IPS-11a (cell line): ENCODE measurements at regions not wholly inside any gene's neighbourhood (a gene's known extent, or its start where the extent isn't known, plus 50 kb on each side); places are given as distances from the start of the nearest gene placed in this dataset.

Experiments used
- H3K4me3 ChIP-seq: one replicate; pipeline ENCODE4 v1.5.1; 2013; ENCODE audit warnings: low read depth, low read length, control low read depth

DNA sequence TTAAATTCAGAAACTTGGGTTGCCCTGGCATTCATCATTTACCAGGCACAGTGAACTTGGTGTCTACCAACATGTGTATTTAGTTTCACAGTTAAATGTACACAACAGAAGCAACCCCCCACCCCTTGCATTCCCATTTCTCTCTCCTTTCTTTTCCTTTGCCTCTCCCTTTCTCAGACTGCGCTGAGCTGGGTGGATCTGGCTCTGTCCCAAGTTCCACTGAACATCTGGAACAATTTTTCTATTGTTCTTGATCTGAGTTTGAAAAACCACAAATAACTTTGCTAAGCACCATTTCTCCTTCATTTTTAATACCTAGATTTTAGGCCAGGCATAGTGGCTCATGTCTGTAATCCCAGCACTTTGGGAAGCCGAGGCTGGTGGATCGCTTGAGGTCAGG lies 242.2 kb downstream of the ABHD5 start:
- no peak overlapping the region for H3K4me3 ChIP-seq

DNA sequence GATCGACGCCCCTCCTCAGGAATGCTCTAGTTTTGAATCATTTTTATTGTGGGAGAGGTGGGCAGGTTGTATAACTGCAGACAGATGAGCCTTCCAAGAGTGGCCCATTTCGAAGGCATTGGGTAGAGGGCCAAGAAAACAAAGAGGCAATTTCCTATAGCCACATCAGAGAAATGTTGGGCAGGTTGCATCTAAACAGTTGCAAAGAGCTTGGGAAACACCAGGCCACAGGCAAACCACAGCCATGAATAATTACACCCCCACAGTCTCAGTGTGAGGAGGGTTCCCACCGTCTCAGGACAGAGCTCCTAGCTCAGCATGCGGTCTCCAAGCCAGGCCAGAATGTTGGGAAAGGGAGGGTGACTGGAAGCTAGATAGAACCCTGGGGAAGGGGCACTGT lies 257.3 kb downstream of the ABHD5 start:
- no peak overlapping the region for H3K4me3 ChIP-seq

DNA sequence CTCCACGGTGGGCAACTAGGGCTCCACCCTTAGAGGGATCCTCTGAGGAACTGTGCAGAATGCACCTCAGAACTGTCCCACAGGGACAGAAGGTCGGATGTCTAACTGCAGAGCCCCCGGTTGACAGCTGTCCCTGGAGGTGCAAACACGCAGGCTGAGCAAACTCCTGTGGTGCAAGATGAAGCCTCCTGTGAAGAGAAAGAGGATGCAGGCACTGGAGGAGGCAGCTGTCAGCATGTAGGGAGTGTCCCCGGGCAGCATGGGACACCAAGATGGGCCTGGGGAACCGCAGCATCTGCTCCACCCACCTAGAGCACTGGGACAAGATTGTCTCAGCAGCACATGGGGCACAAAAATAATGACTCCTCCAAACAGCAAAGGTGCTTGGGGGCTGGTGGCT lies 258.9 kb downstream of the ABHD5 start:
- H3K4me3 ChIP-seq: no peak overlapping the region

DNA sequence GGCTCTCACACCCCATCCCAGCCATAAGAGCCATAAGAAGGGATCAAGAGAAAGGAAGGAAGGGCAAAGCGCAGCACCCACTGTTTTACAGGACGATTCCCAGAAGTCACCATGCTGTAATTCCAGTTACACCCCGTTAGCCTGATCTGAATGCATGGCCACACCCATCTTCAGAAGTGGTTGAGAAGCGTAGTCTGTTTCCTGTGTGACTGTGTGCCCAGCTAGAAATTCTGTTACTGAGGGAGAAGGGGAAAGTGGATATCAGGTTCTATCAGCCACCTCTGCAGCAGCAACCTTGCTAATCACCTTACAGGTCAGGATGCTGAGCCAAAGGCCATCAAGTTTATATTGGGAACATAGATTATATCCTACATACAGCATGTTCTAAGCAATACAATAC lies 260.0 kb downstream of the ABHD5 start:
- no peak overlapping the region for H3K4me3 ChIP-seq

DNA sequence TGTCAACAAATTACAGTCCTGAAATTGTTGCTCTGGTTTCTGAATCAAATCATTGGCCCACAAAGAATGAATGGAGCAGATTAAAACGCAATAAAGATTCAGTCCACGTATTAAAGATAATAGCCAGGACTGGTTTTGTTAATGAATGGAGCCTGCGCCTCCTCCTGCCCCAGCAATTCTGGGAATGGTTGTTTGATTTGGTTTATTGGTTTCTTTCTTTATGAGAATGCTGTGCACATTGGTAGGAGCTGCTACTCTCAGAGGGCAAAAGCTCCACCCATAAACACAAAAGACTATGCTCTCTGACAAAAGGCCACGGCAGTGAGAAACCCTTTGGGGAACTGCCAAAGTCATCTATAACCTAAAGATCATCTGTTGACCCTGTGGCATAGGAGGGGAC lies 261.1 kb downstream of the ABHD5 start:
- H3K4me3 ChIP-seq: no peak overlapping the region

DNA sequence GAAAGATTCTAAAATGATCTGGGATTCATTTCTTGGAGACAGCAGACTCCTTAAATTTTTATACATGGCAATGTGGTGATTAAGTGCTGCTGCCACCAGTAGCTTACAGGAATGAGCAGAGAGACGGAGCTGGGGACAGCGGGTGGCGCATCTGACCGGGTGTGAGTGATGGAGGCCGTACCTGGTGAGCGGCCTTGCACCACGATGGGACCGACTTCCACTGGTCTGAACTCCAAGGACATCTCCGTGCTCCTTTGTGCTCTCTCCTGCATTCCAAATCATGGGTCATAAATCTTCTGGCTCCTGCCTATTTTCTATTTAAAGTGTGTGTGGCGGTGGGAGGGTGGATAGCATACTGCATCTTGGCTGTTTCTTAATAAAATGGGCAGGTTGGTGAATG lies 262.6 kb downstream of the ABHD5 start:
- H3K4me3 ChIP-seq: no peak overlapping the region

DNA sequence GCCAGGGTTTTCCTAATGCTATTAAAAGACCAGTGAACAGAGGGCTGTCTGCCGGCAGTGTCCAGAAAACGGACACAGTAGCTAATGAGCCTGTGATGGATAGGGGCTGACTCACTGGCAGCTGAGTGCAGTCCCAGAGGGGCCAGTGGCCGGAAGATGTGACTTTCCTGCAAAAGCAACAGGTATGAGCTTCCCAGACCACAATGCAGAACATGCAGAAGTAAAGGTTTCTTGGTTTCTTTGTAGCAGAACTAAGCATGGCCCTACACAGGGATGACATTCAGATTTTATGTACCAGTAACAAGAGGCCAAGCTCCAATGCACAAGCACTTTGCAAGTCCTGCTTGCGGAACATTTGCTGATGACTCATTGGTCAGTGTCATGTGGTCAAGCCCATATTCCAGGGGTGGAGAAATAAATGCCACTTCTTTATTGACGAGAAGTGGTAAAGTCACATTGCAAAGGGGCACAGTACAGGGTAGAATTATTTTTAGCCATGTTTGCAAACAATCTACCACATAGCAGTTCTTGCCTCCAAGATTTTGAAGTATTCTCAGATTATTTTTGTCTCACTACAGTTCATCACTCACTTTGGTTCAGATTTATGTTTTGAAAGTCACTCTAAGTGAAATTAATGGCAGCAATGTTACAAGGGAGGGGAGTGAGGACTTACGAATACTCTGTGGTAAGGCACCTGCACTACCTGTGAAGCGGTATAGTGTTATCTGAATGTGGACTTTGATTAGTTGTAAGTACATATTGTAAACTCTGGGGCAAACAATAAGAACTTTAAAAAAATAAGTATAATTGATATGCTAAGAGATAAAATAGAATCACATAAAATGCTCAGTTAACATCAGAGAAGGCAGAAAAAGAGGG lies 263.3 kb downstream of the ABHD5 start:
- H3K4me3 ChIP-seq: no peak overlapping the region

DNA sequence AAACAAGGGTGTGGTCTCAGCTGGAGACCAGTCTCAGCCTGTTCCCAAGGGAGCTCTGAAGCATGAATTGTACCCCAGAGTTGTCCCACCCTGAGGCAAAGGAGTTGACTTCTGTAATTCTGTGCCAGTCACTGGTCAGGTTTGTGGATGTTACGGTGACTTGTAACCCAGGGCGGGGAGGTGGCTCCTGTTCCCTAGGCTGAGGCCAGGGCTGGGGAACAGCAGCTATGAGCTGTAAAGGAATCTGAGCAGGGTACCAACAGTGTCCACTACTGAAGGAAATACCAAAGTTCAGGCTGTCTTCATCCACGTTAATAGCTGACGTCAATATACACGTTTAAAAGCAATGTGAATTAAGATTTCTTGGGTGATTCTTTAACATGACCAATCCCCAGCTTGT lies 266.2 kb downstream of the ABHD5 start:
- H3K4me3 ChIP-seq: no peak overlapping the region

DNA sequence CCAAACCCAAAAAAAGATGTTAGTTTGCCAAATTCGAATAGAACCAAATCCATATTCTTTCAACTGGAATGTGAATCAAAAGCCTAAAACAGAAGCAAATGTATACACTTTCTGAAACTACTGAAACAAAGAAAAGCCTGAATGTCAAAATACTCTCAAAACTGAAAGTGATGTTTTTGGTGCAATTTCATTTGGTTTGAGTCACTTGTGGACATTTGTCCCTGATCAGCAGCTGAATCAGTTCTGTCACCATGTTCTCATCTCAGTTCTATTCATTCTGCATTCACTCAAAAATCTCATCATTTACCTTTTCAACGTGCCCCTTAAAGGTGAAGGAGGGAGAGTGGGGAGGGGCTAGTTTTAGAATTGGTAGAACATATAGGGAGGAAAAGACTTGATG lies 266.8 kb downstream of the ABHD5 start:
- H3K4me3 ChIP-seq: no peak overlapping the region

DNA sequence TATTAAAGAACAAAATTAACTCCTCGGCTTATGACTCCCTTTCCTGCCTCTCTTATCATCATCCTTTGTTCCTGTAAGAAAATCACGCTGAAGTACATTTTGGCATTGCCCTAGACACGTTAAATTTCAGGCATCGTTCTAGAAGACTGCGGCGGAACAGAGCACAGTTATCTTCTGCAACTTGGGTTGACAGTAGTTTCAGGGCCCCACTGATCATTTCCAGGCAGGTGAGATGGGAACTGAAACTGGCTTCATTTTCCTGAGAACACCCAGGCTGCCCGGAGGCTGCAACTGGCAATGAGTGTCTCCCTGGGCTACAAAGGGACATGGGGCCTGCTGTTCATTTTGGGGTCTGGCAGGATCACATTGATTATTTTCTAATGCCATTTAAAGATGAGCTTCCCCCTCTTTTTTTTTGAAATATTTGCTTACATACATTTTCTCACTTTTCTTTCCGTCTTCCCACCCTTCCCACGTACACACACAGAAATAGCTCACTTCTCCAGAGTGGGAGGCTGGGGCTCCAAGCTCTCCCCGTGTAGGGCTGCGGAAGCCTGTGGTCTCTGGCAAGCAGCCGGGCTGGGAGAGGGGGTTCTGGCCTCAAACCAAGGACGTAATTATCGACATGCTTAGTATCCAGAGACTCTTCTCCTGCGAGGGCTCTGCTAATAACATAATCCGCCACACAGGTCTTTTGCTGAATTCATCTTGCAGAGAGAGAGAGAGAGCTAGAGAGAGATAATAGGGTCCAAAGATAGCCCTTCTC lies 267.4 kb downstream of the ABHD5 start:
- H3K4me3 ChIP-seq: no peak overlapping the region

DNA sequence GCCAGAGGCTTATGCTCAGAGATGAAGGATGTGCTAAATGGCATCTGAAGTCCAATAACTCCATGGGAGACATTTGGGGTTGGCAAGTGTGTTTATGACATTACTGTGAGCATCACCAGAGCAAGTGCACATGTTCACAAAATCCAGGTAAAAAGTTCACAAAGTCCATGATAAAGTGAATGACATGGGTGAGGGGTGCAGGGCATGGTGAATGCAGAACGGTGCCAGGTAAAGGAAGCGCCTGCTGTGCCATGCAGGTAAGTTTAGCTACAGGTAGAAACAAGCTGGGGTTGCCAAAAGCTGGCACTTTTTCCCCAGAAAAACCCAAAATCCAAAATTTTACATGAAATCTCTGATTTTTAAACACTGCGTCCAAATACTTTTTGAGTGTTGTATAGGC lies 268.2 kb downstream of the ABHD5 start:
- no peak overlapping the region for H3K4me3 ChIP-seq

DNA sequence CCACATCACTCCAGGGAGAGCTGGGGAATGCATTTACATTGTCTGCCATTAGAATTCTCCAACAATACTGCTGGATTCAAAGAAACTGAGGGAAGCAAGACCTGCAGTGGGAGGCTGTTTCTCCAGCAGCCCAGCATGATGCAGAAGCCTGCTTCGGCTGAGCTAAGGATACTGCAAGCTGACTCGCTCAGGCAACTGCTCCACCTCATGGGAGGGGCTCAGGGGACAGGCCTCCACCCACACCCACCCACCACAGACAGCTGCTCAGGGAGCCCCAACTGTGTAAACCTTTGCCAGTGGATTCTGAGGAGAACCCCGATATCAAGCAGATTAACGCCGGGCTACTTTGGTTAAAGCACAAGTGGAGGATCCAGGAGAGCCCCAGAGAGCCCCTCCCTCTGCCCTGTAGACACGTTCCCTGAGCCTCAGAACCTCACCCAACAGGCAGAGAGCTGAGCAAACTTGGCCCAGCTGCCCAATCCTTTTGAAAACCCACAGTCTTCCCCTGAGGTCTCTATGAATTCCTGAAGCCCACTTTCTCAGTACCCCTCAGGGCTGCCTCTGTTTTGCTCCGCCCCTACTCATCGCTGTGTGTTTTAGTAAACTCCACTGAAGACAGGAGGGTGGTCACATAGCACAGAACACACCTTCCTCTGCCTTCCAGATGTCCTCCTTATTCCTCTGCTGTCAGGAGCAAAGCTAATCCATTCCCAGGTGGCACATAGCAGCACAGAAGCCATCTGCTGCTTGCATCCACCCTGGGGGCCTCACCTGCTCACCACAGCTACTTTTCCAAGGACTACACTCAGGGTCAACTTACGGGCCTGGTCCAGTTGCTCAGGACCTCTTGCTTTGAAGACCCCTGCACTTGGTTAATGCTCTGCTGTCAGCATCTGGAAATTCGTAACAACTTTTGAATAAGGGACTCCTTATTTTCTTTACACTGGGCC lies 269.0 kb downstream of the ABHD5 start:
- H3K4me3 ChIP-seq: no peak overlapping the region

DNA sequence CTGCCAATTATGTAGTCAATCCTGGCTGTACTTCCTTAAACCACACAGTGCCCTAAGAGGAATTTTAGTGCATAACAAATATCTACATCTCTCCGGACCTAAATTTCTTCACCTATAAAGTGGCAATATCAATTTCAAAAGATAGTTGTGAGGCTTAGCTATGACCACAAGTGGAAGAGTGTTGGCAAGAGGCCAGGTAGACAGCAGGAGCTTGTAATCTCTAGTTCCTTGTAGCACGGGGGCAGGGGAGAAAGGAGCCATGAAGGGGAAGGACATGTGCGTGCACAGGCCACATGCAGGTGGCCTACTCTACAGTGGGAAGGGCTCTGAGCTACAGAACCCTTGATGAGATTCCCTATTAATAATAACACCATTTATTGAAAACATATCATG lies 269.7 kb downstream of the ABHD5 start:
- H3K4me3 ChIP-seq: no peak overlapping the region

DNA sequence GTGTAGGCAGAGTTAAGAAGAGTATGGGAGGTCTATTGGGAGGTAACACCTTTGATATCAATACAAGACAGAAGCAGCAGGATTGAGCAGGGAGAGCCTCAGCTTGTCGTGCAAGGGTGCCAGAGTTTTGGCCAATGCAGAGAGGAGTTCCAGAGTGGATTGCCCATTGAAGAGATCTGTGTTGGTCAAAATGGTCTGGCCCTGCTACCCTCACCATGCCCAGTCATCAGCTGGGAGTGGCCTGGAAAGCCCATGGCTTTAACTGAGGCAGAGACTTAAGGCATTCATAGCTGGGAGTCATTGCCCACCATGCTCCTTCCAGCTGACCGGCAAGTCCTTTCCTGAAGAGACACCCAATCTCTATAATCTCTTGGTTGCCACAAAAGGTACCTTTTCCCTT lies 271.3 kb downstream of the ABHD5 start:
- H3K4me3 ChIP-seq: no peak overlapping the region

DNA sequence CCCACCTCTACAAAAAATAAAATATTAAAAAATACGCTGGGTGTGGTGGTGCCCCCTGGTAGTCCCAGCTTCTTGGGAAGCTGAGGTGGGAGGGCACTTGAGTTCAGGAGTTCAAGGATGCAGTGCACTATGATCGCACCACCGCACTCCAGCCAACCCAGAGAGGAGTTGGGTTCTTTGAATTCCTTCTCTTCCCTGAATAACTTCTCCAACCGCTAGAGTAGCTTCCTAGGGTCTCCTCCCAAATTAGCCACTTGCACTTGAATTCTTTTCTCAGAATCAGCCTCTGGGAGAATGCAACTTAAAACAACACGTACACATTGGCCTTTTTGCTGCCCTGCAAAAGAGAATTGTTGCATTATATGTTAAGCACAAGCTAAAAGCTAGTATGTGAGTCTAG lies 272.5 kb downstream of the ABHD5 start:
- H3K4me3 ChIP-seq: no peak overlapping the region

DNA sequence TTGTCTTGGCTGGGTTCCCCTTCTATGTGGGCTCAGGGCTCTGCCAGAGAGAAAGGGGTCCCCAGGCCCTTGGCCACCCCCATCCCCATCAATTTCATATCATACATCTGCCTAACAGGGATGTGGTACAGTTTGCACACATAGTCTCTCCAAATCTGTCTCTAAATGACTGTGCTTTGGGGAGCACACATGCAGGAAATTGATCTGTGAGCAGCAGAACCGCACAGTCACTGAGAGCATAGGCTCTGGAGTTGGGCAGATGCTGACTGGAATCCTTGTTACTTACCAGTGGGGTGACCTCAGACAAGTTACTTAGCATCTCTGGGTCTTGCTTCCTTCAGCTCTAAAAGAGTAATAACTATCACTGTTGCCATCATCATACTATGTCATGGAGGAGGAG lies 273.9 kb downstream of the ABHD5 start:
- H3K4me3 ChIP-seq: no peak overlapping the region

DNA sequence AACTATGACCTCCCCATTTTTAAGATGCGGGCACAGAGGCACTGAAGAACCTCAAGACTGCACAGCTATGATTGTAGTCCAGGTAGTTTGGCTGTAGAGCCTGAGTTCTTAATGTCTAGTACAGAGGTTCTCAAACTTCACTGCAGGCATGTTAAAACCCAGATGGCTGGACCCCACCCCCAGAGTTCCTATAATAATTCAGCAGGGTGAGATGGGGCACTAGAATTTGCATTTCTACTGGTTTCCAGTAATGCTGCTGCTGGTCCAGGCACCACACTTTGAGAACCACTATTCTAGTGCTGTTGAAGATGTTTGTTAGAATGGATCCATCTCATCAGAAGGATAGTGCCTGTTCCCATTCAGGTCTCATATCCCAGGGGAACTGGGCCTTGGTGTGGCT lies 274.9 kb downstream of the ABHD5 start:
- no peak overlapping the region for H3K4me3 ChIP-seq

DNA sequence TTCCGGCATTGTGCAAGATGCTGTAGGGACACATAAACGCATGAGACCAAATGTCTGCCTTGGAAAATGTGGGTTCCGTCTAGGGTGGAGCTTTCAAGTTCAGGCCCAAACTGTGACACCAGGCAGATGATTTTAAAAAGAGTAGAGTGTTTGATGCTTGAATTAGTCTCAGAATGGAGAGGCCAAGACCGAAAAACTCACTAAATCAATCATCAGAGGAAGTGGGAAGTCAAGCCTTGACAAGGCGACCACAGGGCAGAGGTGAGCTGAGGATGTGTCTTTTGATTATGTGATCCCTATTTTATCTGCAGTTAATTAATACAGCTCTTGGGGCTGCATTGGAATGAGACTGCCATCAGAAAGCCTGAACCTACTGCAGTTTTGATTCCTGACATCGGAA lies 275.4 kb downstream of the ABHD5 start:
- no peak overlapping the region for H3K4me3 ChIP-seq

DNA sequence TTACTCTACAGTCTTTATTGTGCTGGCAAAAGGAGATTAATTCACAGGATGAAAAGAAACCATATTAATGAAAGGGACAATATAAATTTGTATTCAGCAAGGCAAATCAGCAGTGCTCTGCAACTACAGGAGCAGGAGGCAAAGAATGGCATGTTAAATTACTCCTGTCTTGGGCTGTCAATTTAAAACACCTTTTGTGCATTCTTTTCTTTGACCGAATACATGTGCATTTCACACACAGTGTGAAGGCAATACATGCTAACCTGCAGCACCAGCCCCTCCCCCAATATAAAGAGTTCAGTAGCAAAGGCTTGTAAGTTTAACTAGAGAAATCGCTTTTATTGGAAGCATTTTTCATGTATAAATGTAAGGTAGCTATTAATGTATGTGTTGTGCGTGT lies 275.2 kb upstream of the TOPAZ1 start:
- H3K4me3 ChIP-seq: no peak overlapping the region

DNA sequence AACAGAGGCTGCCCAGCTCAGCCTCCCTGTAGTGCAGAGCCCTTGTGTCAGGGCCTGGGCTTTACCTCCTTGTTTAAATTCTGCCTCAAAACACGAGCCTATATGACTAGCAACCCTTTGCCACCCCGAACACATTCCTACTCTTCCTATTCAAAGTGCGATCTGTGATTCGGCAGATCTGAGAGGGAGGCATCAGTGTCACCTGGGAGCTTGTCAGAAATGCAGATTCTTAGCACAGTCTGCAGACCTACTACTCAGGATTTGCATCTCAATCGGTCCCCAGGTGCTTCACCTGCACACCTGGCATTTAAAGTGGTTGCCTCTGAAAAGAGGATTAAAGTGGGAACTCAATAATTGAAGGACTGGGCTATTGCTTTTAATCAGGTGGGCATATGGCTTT lies 273.2 kb upstream of the TOPAZ1 start:
- no peak overlapping the region for H3K4me3 ChIP-seq

DNA sequence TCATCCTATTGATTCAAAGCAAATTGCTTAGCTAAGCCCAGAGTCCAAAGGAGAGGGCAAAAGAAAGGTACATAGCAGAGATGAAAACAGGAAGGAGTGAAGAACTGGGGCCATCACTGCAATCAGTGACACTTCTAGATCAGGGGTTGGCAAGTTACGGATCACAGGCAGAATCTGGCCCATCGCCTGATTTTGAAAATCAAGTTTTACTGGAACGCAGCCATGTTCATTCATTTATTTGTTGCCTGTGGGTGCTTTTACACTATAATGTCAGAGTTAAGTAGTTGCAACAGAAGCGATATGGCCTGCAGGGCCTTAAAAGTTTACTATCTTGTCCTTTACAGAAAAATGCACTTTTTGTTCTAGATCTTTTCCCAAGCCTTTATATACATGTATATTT lies 271.7 kb upstream of the TOPAZ1 start:
- H3K4me3 ChIP-seq: no peak overlapping the region
